ENCODE measurements at regions not wholly inside any gene's neighbourhood (a gene's known extent, or its start where the extent isn't known, plus 50 kb on each side); places are given as distances from the start of the nearest gene placed in this dataset.

GRCh38 chr15:37298271-37298670 is 197.9 kb upstream of the MEIS2 start:
- TF ChIP-seq CTCF (IDR thresholded peaks at IDR 0.05): no peak
- TF ChIP-seq EZH2 (IDR thresholded peaks at IDR 0.05): no peak

All from neural progenitor cell (in vitro differentiated cells).